WTC11 (cell line): ENCODE measurements at regions not wholly inside any gene's neighbourhood (a gene's known extent, or its start where the extent isn't known, plus 50 kb on each side); places are given as distances from the start of the nearest gene placed in this dataset.

Experiments used
- CREB1 ChIP-seq: sonication (generic); formaldehyde crosslinking; IDR thresholded peaks from 2 replicates; pipeline ENCODE4 v1.8.0; 2023; ENCODE audit warnings: mild to moderate bottlenecking, missing genetic modification reagents
- CTCF ChIP-seq: fragments of 200-600 bp; IDR thresholded peaks from 2 replicates; pipeline ENCODE4 v1.8.0; 2022; ENCODE audit warnings: antibody characterized with exemption
- GABPB1 ChIP-seq: sonication (generic); formaldehyde crosslinking; IDR thresholded peaks from 2 replicates; pipeline ENCODE4 v1.8.1; 2023; ENCODE audit warnings: mild to moderate bottlenecking, missing genetic modification reagents
- JUN ChIP-seq: sonication (generic); formaldehyde crosslinking; IDR thresholded peaks from 2 replicates; pipeline ENCODE4 v1.8.0; 2023; ENCODE audit warnings: mild to moderate bottlenecking, missing genetic modification reagents

GRCh38 chr2:187869195-187869594 lies 315.0 kb upstream of the TFPI start:
- no peak for TF ChIP-seq CTCF
- no peak for TF ChIP-seq GABPB1 (CRISPR knock-in tag)
- TF ChIP-seq CREB1, result no peak
- no peak for TF ChIP-seq JUN (CRISPR knock-in tag)
